ENCODE measurements at regions not wholly inside any gene's neighbourhood (a gene's known extent, or its start where the extent isn't known, plus 50 kb on each side); places are given as distances from the start of the nearest gene placed in this dataset.

DNA sequence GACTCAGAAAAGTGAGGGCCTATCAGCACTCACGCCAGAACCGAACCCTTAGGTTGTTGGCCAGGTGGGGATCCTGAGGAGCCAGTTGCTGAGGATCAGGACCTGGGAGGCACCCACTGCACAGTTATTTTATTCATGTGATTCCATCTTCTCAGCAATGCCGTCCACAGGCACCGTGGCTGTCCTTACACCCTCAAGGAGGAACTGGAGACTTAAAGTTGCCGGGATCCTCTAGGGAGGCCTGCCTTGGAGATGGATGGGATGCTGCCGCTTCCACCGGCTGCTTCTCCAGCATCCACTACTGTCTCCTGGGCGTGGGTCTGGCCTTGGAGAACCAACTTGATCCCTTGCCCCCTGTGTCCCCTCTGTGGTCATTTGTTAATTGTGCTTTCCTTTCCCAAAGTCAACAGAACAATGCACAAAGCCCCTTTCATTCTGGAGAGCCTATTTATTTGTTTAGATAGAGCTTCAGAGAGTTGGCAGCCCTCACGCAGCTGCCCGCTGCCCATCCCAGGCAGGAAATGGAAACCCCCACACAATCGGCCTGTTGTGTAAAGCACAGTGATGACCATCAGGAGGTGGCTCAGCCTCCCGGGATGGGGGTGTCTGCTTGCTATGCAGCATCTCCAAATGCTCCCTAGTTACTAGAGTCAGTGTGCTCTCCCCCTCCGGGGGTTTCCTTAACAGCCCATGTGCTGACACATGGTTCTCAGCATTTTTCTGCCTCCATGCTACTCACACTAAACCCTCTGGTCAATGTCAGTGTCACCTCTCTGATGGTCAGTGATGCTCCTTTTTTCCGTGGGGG lies 52.9 kb upstream of the IGFBP3 start (continued):
- TF ChIP-seq, protein P1, sequence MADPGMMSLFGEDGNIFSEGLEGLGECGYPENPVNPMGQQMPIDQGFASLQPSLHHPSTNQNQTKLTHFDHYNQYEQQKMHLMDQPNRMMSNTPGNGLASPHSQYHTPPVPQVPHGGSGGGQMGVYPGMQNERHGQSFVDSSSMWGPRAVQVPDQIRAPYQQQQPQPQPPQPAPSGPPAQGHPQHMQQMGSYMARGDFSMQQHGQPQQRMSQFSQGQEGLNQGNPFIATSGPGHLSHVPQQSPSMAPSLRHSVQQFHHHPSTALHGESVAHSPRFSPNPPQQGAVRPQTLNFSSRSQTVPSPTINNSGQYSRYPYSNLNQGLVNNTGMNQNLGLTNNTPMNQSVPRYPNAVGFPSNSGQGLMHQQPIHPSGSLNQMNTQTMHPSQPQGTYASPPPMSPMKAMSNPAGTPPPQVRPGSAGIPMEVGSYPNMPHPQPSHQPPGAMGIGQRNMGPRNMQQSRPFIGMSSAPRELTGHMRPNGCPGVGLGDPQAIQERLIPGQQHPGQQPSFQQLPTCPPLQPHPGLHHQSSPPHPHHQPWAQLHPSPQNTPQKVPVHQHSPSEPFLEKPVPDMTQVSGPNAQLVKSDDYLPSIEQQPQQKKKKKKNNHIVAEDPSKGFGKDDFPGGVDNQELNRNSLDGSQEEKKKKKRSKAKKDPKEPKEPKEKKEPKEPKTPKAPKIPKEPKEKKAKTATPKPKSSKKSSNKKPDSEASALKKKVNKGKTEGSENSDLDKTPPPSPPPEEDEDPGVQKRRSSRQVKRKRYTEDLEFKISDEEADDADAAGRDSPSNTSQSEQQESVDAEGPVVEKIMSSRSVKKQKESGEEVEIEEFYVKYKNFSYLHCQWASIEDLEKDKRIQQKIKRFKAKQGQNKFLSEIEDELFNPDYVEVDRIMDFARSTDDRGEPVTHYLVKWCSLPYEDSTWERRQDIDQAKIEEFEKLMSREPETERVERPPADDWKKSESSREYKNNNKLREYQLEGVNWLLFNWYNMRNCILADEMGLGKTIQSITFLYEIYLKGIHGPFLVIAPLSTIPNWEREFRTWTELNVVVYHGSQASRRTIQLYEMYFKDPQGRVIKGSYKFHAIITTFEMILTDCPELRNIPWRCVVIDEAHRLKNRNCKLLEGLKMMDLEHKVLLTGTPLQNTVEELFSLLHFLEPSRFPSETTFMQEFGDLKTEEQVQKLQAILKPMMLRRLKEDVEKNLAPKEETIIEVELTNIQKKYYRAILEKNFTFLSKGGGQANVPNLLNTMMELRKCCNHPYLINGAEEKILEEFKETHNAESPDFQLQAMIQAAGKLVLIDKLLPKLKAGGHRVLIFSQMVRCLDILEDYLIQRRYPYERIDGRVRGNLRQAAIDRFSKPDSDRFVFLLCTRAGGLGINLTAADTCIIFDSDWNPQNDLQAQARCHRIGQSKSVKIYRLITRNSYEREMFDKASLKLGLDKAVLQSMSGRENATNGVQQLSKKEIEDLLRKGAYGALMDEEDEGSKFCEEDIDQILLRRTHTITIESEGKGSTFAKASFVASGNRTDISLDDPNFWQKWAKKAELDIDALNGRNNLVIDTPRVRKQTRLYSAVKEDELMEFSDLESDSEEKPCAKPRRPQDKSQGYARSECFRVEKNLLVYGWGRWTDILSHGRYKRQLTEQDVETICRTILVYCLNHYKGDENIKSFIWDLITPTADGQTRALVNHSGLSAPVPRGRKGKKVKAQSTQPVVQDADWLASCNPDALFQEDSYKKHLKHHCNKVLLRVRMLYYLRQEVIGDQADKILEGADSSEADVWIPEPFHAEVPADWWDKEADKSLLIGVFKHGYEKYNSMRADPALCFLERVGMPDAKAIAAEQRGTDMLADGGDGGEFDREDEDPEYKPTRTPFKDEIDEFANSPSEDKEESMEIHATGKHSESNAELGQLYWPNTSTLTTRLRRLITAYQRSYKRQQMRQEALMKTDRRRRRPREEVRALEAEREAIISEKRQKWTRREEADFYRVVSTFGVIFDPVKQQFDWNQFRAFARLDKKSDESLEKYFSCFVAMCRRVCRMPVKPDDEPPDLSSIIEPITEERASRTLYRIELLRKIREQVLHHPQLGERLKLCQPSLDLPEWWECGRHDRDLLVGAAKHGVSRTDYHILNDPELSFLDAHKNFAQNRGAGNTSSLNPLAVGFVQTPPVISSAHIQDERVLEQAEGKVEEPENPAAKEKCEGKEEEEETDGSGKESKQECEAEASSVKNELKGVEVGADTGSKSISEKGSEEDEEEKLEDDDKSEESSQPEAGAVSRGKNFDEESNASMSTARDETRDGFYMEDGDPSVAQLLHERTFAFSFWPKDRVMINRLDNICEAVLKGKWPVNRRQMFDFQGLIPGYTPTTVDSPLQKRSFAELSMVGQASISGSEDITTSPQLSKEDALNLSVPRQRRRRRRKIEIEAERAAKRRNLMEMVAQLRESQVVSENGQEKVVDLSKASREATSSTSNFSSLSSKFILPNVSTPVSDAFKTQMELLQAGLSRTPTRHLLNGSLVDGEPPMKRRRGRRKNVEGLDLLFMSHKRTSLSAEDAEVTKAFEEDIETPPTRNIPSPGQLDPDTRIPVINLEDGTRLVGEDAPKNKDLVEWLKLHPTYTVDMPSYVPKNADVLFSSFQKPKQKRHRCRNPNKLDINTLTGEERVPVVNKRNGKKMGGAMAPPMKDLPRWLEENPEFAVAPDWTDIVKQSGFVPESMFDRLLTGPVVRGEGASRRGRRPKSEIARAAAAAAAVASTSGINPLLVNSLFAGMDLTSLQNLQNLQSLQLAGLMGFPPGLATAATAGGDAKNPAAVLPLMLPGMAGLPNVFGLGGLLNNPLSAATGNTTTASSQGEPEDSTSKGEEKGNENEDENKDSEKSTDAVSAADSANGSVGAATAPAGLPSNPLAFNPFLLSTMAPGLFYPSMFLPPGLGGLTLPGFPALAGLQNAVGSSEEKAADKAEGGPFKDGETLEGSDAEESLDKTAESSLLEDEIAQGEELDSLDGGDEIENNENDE (IDR thresholded peaks at IDR 0.05; ENCODE audit: insufficient replicate concordance, low read length), result no peak
- TF ChIP-seq SP2 (IDR thresholded peaks at IDR 0.05; ENCODE audit: low read length), result no peak
- no peak for TF ChIP-seq CHD1 (IDR thresholded peaks at IDR 0.05; ENCODE audit: low read depth, low read length)
- TF ChIP-seq TCF12 (IDR thresholded peaks at IDR 0.05; ENCODE audit: low read depth, low read length), result no peak
- TF ChIP-seq POLR2A (IDR thresholded peaks at IDR 0.05; ENCODE audit: control extremely low read depth in 1 of 2, low read depth in 2 of 2, low read length in 2 of 2), result no peak
- TF ChIP-seq RFX5 (IDR thresholded peaks at IDR 0.05; ENCODE audit: borderline replicate concordance, low read depth, low read length), result no peak
- no peak for TF ChIP-seq POLR2AphosphoS5 (IDR thresholded peaks at IDR 0.05; ENCODE audit: low read depth, low read length)

All from H1 (cell line).